ENCODE measurements at regions not wholly inside any gene's neighbourhood (a gene's known extent, or its start where the extent isn't known, plus 50 kb on each side); places are given as distances from the start of the nearest gene placed in this dataset.

DNA sequence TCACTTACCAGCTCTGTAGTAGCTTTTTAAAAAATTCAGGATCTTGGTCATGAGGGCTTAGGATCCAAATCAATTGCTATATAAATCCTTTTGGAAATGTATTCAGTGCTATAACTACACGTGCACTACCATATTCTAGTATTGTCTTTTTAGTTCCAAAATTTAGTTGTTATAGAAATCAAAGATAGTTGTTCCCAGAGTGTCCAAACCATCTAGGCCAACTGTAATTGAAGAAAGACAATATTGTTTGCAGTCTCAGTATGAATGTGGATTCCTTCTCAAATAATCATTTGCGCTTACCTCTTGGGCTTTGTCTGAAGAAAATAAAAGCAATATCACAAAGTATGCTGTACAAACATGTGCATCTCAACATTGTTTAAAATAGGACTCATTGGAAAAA is 184.1 kb upstream of the EDNRB start:
- TF ChIP-seq, protein P1, sequence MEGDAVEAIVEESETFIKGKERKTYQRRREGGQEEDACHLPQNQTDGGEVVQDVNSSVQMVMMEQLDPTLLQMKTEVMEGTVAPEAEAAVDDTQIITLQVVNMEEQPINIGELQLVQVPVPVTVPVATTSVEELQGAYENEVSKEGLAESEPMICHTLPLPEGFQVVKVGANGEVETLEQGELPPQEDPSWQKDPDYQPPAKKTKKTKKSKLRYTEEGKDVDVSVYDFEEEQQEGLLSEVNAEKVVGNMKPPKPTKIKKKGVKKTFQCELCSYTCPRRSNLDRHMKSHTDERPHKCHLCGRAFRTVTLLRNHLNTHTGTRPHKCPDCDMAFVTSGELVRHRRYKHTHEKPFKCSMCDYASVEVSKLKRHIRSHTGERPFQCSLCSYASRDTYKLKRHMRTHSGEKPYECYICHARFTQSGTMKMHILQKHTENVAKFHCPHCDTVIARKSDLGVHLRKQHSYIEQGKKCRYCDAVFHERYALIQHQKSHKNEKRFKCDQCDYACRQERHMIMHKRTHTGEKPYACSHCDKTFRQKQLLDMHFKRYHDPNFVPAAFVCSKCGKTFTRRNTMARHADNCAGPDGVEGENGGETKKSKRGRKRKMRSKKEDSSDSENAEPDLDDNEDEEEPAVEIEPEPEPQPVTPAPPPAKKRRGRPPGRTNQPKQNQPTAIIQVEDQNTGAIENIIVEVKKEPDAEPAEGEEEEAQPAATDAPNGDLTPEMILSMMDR (IDR thresholded peaks at IDR 0.05), result no peak
- DNase-seq (ENCODE audit: low spot score), result no peak
- no peak overlapping the region for H3K27ac ChIP-seq
- no peak overlapping the region for H3K4me3 ChIP-seq

DNA sequence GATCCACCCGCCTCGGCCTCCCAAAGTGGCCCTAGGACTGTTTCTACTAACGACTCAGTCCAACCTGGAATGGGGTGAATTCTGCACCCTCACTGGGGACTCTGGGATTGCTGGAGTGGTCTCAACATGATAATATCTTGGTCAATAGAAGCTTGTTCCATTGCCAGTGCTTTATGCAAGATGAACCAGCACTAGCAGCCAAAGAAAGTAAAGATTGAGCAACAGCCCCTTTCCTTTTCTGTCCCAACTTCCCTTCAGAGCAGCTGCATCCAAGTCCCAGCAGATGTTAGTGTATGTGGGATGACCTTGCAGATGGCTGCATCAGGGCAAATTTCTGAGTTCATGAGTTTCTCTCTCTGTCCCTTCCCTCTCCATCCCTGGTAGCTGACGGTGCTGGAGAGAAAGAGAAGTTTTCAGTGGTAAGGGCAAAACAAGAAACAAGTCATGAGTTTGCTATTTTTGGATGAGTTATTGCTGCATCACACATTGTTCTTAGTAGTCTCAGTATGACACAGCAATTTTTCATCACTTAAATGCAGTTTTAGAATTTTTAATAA is 183.6 kb upstream of the EDNRB start:
- Histone ChIP-seq H3K27ac (no peak overlapping the region), H3K4me3 (no peak overlapping the region)
- no peak for DNase-seq (ENCODE audit: low spot score)
- TF ChIP-seq, protein P1 (IDR thresholded peaks at IDR 0.05), result no peak

DNA sequence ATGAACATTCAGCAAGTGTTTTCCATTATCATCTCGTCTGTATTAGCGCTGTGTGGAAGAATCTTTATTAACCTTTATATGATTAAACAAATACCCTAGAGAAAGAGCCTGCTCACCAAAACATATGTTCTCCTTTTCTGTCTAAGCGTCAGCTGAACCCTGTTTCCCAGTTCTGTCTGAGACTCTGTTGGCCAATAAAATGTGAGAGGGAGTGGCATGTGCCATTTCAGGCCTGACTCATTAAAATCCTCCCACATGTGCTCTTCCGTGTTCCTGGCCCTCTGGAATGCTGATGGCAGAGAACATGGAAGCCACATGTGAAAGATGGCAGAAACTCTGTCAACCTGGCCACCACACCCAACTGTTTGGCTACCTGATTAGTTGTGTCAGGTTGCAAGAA is 181.9 kb upstream of the EDNRB start:
- no peak overlapping the region for H3K4me3 ChIP-seq
- TF ChIP-seq, protein P1 (IDR thresholded peaks at IDR 0.05), result no peak
- no peak for DNase-seq (ENCODE audit: low spot score)
- no peak overlapping the region for H3K27ac ChIP-seq

DNA sequence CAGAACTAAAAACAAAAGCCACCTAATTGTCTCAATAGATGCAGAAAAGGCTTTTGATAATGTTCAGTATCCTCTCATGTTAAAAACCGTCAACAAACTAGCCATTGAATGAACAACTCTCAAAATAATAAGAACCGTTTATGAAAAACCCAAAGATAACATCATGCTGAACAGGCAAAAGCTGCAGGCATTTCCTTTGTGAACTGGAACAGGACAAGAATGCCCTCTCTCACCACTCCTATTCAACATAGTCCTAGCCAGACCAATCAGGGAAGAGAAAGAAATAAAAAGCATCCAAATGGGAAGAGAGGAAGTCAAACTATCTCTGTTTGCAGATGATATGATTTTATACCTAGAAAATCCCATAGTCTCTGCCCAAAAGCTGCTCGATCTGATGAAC is 179.6 kb upstream of the EDNRB start:
- Histone ChIP-seq H3K27ac (no peak overlapping the region), H3K4me3 (no peak overlapping the region)
- no peak for DNase-seq (ENCODE audit: low spot score)
- TF ChIP-seq, protein P1 (IDR thresholded peaks at IDR 0.05), result no peak

DNA sequence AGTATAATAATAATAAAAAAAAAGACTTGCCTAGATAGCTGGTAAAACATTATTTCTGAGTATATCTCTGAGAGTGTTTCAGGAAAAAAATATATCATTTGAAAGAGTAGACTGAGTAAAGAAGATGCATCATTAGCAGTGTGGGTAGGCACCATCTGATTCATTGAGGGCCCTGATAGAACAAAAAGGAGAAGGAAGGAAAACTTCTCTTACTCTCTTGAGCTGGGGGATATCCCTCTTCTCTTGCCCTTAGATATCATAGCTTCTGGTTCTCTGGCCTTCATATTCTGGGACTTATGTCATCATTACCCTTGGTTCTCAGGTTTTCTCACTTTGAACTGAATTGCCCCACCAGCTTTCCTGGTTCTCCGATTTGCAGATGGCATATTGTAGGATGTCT is 177.6 kb upstream of the EDNRB start:
- TF ChIP-seq, protein P1 (IDR thresholded peaks at IDR 0.05), result no peak
- Histone ChIP-seq H3K27ac (no peak overlapping the region), H3K4me3 (no peak overlapping the region)
- no peak for DNase-seq (ENCODE audit: low spot score)

DNA sequence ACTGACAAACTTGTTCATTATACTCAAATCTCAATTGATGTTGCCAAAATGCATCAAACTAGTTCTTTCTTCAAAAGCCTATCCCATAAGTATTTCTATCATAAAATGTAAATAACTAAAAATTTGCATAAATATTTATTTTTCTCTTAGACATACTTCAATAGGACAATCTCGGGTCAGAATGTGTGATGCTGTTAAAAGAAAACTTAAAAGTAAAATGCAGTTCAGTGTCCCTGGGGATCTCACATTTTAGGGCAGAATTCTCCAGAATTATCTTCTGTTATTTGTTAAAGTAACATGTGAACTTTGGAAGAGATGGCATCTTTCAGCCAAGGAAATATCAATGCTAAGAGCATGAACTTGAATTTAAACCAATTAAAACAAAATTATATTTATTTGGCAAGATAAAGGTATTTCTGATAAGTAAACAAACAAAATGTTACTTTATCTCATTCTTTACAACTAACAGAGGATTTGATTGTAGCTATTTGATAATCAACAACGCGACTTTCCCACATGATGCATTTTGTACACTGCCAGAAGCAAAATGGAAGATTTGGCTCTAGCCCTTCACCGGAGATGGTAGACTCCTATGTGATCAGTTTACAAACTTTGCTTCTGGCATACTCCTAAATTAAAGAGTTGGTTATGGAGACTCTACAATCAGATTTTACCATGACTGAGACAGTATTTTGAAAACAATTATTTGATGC is 169.5 kb upstream of the EDNRB start:
- TF ChIP-seq, protein P1 (IDR thresholded peaks at IDR 0.05), result no peak

More for the DNA sequence above, 169.5 kb upstream of the EDNRB start:
- no peak overlapping the region for H3K4me3 ChIP-seq
- no peak overlapping the region for H3K27ac ChIP-seq
- DNase-seq (ENCODE audit: low spot score), result no peak
